Breast epithelium (tissue), 3 donors: ENCODE measurements at regions not wholly inside any gene's neighbourhood (a gene's known extent, or its start where the extent isn't known, plus 50 kb on each side); places are given as distances from the start of the nearest gene placed in this dataset.

Experiments
- CTCF ChIP-seq, 3 donors: fragments of 450-650 bp; IDR thresholded peaks; one replicate each; pipeline ENCODE4 v1.5.1; 2016 to 2017; ENCODE audit warnings: antibody characterized with exemption in 3 of 3, mild to moderate bottlenecking in 3 of 3, moderate library complexity in 3 of 3
- POLR2A ChIP-seq: fragments of 450-650 bp; IDR thresholded peaks from one replicate; pipeline ENCODE4 v1.6.1; 2016; ENCODE audit warnings: antibody characterized with exemption, mild to moderate bottlenecking, moderate library complexity
- POLR2AphosphoS5 ChIP-seq, 3 donors: sonication (generic); formaldehyde crosslinking; IDR thresholded peaks; one replicate each; pipeline ENCODE4 v1.6.1; 2017; ENCODE audit warnings: antibody characterized with exemption in 3 of 3

DNA sequence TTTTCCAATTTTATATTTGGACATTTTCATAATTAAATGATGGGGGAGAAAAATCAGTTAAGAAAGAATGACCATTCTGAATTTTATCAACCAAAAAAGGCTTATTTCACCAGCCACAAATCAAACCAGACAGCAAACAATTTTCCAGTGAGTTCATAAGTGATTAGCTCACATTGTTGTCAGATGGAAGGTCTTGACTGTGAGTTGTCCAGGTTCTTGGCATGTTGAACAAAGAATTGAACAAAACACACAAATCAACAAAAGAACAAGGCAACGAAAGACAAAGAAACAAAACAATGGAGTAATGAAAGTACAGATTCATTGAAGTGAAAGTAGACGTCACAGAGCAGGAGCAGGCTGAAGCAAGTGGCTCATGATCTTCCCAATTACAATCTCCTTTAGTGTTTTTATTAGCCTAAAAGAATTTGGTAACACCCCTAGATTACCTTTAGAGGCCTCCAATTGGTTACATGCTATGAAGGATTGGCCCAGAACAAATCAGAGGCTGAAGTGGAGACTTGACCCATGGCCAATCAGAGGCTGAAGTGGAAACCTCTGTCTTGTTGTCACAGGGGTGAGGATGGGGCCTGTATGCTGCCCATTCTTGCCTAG is 248.7 kb downstream of the NEBL start:
- no peak for TF ChIP-seq CTCF (IDR thresholded peaks at IDR 0.05)
- no peak for TF ChIP-seq POLR2AphosphoS5 (IDR thresholded peaks at IDR 0.05)
- no peak for TF ChIP-seq POLR2A
